HG02678 (cell line): ENCODE measurements at regions not wholly inside any gene's neighbourhood (a gene's known extent, or its start where the extent isn't known, plus 50 kb on each side); places are given as distances from the start of the nearest gene placed in this dataset.

ENCODE experiments used
- ATAC-seq: cut with Tn5 transposase; IDR thresholded peaks from one replicate; pipeline ENCODE4 v1.9.1; 2021; ENCODE audit warnings: mild to moderate bottlenecking, moderate library complexity; ENCODE audit not compliant: unreplicated experiment

DNA sequence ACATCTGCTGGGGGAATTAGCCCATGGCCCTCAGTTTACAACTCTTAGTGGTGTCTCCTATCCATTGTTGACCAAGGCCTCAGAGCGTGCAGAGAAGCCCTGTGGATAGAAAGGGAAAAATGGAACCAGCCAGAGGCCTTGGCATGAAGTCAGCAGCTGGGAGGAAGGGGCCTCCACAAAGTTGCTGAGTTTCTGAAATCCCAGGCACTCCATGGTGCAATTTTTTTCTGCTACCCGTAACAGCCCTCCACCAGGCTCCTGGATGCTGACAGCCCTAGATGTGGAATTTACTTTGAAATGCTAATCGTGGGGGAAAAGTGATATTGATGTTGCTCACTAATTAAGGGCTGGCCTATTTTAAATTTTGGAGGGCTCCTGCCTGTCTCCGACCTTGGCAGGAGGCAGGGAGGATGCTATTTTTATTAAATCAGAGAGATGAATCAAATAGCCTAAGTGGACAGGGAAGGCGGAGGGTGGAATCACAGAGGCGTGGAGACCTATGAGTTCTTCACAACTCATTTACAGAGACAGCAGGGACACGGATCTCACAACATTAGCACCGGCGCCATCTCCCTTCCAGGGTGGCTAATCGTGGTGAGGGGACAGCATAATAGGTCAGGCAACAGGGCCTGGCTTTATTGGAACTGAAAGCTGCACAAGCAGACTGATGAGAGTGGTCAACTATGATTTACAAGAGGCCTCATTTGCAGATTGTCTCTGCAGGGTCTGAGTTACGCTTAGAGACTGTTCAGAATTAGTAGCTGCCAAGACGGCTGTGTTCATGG, 99.8 kb upstream of the WSCD2 start:
- no peak for ATAC-seq

GRCh38 chr12:108033090-108033489, 96.0 kb upstream of the WSCD2 start:
- ATAC-seq = no peak

GRCh38 chr12:108035372-108035771, 93.7 kb upstream of the WSCD2 start:
- ATAC-seq = no peak

GRCh38 chr12:108037960-108038359, 91.1 kb upstream of the WSCD2 start:
- no peak for ATAC-seq

DNA sequence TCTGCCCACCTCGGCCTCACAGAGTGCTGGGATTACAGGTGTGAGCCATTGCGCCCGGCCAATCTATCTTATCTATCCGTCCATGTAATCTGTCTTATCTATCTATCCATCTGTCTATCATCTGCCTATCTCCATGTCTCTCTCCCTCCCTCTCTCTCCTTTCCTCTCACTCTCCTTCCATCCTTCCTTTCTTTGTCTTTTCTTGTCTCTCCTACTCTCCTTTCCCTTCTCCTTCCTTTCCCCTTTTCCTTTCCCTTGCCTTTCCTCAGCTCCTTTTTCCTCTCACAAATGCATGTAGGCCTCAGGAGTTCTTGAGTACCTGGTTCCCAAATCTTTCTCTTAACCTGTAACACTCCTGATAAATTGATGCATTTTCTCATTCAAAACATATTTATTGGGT, 89.3 kb upstream of the WSCD2 start:
- ATAC-seq = no peak

DNA sequence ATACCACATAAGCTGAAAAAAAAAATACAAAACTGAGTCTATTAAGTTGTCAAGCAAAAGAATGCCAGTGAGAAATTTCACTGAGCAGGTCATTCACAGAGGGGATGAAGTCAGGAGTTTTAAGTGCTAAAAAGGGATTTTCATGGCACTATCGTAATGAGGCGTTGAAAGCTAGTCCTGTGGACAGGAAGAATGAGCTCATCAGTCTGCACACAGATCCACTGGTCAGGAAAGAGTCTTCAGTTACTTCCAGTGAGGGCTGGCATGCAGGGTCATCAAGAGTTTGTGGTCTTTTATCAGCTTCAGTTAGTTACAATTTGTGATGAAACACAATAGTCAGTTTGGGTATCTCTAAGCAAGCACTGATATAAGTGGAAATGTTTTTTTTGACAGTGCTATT, 88.1 kb upstream of the WSCD2 start:
- no peak for ATAC-seq

- no peak for ATAC-seq
Measured at GRCh38 chr12:108043286-108043685, 85.8 kb upstream of the WSCD2 start.

GRCh38 chr12:108043750-108044533, 85.1 kb upstream of the WSCD2 start:
- ATAC-seq = no peak

DNA sequence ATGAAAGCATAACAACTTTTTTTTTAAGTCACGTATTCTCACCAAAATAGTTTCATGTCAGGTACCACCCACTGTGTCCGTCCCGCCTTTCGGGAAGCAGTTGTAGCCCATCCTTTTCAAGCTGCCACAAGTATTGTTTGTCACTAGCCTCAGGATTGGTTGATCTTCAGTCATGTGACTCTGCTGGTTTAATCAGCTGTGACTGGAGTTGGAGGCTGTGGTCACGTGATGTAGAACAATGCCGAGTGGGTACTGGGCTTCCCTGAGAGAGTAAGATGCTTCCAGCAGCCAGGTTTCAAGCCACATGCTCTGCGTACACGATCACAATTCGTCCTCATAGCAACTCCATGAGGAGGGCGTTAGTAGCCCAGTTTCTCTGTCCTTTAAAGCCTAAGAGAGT, 83.0 kb upstream of the WSCD2 start:
- no peak for ATAC-seq

DNA sequence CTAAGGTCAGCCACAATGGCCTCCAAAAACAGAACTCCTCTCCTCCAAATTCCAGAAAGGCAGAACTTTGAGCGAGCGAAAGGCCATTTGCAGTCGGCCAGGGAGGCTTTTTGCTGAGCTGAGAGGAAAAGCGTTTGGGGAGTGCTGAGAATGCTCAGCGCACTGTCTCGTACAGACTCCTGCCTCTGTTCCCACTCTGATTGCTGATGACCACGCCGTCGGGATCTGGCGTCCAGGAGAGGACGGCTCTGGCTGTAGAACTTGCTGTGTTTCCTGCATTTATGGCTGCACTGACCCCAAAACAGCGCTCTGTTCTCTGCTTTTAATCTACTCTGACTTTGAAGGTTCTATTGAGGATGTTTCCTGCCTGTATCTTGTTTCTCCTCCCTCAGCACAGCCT, 82.4 kb upstream of the WSCD2 start:
- ATAC-seq = no peak

GRCh38 chr12:108047071-108047550, 82.0 kb upstream of the WSCD2 start:
- no peak for ATAC-seq

- no peak for ATAC-seq
Measured at GRCh38 chr12:108048686-108049085, 80.4 kb upstream of the WSCD2 start.

DNA sequence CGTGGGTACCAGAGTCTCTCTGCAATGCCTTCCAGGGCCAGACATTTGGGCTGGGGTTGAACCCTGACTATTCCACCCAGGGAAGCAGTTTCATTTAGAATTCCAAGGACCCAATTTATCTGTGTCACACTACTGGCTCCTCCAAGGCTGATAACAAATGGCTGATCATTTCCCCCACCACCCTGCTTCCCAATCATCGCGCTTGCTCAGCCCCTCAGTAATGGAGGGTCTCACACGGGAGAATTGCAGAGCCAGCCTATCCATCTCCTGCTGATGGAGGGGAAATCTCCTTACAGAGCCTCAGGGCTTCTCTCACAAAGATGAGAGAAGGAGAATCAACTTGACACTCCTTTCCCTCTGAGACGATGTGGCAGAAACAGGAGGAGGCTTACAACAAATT, 78.4 kb upstream of the WSCD2 start:
- no peak for ATAC-seq

GRCh38 chr12:108052260-108052659, 76.8 kb upstream of the WSCD2 start:
- ATAC-seq = no peak

DNA sequence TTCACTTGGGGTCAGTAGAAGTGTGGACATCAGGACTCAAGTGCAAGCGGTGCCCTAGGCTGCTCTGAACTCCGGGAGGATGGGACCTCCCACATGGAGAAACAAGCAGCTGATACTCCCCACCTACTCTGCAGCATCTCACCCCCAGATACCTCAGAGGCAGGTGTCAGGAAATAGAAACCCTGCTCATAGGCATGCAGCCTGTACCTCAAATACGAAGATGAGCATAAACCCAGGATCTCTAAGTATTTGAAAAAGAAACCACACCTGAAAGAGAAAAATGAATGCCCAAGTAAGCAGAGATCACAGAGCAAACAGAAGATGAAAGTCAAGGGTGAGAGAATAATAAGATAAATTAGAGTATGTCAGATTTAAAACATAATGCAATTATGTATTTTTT, 75.6 kb upstream of the WSCD2 start:
- ATAC-seq = no peak

GRCh38 chr12:108054496-108054895, 74.6 kb upstream of the WSCD2 start:
- no peak for ATAC-seq

DNA sequence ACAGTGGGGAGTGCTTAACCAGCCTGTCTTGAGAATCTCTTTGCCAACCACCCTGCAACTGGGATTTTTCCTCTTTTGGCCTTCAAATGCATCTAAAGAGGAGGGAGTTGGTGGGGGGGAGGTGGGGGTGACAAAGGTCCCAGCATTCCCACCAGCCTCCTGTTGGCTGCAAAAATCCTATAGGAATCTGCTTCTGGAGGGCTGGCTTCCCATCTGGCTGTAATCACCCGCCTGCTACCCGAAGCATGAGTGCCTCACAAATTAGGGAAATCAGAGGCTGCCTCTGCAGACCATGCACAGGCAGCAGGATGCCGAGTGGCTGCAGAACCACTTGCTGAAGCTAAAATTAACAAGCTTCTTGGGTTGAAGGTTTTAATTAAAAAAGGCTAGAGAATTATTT, 73.9 kb upstream of the WSCD2 start:
- no peak for ATAC-seq

DNA sequence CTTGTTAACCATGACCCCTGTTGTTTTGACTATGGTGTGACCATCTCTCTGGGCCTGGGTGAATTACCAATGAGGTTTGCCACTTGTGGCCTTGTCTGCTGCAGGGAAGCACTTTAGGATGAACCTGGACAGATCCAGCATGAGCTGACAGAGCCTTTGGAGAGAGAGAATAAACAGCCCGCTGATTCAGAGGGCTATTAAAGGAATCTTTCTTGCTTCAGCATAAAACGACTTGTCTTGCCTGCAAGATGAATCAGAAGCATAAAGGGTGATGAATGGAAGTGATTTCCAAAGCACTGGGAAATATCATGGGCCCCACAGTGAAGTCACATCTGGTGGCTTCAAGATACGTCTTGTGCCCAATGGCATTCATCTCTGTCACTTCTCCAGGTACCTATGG, 69.0 kb upstream of the WSCD2 start:
- ATAC-seq = no peak

DNA sequence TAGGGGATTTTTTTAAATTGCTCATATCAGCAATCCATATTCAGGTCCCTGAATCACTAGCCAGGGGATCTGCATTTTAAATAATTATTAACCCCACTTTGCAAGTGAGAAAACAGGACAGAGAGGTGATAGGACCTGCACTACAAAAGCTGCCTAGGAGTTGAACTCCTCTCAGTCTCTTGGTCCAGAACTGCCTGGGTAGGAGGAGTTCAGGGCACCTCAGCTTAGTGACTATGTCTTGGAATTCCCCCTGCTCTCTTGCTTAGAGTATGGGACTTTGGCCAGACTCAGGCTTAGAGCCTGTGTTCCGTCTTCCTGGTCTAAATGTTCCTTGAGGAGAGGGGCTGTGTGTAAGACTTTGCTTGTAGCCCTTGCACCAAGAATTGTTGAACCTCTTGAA, 68.2 kb upstream of the WSCD2 start:
- ATAC-seq = no peak

GRCh38 chr12:108063192-108063591, 65.9 kb upstream of the WSCD2 start:
- no peak for ATAC-seq

- ATAC-seq = no peak
Measured at GRCh38 chr12:108065069-108065468, 64.0 kb upstream of the WSCD2 start.
